CD4-positive, alpha-beta T cell treated with Interleukin-2 at 100 ng/mL for 4 hours (primary cell): ENCODE measurements at regions not wholly inside any gene's neighbourhood (a gene's known extent, or its start where the extent isn't known, plus 50 kb on each side); places are given as distances from the start of the nearest gene placed in this dataset.

Experiments
- DNase-seq: peaks from one replicate; pipeline ENCODE4 v3.0.0-alpha.2; 2020; ENCODE audit warnings: low spot score

DNA sequence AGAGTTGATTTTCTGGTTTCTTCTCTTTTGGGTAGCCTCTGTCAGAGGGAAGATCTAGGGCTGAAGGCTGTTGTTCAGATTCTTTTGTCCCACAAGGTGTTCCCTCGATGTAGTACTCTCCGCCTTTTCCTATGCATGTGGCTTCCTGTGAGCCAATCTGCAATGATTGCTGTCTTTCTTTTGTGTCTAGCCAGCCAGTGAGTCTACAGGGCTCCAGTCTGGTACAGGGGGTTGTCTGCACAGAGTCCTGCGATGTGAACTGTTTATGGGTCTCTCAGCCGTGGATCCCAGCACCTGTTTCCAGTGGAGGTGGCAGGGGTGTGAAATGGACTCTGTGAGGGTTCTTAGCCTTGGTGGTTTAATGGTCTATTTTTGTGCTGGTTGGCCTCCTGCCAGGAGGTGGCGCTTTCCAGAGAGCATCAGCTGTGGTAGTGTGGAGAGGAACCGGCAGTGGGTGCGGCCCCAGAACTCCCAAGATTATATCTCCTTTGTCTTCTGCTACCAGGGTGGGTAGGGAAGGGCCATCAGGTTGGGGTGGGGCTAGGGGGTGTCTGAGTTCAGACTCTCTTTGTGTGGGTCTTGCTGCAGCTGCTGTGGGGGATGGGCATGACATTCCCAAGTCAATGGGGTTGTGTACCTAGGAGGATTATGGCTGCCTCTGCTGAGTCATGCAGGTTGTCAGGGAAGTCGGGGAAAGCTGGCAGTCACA lies 81.3 kb upstream of the C21orf91 start:
- DNase-seq, result no peak

DNA sequence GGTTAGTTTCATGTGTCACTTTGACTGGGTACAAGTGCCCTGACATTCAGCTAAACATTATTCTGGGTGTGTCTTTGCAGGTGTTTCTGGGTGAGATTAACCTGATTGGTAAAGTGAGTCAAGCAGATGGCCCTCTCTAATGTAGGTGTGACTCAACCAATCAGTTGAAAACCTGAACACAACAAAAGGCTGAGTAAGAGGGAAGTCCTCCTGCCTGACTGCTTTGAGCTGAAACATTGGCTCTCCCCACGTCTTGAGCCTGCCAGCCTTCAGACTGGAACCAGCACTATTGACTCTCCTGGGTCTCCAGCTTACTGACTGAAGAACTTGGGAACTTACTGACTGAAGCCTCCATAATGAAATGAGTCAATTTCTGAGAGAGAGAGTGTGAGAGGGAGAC lies 70.0 kb upstream of the C21orf91 start:
- no peak for DNase-seq

DNA sequence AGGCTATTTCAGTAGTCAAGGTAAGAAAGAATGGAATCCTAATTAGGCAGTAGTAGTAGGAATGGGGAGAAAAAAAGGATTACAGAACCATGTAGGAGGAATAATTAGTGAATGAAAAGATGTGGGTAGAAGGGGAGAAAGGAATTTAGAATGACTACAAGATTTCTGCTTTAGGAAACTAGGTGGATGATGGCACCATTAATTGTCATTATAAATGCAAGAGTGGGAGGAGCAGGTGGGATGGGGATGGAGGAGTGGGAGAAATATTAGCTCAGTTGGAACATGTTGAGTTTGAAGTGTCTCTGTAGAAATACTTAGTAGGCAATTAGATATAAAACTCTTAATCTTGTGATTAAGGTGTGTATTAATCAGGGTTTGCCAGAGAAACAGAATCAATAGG lies 50.0 kb upstream of the C21orf91 start:
- no peak for DNase-seq
